Right lobe of liver (tissue), 4 donors: ENCODE measurements at regions not wholly inside any gene's neighbourhood (a gene's known extent, or its start where the extent isn't known, plus 50 kb on each side); places are given as distances from the start of the nearest gene placed in this dataset.

Experiments used
- CTCF ChIP-seq, 4 donors: fragments of 200-600 bp in 3 of 4; fragments of 450-650 bp in 1 of 4; IDR thresholded peaks; one replicate each; pipeline versions ENCODE4 v1.5.1 to v1.8.0; 2016 to 2022; ENCODE audit warnings: antibody characterized with exemption in 4 of 4, mild to moderate bottlenecking in 2 of 4
- POLR2A ChIP-seq: fragments of 450-650 bp; IDR thresholded peaks from one replicate; pipeline ENCODE4 v1.6.1; 2017; ENCODE audit warnings: antibody characterized with exemption, mild to moderate bottlenecking
- donor health status: DM: no; HTN: no; CAD: no.
- donor health status: DM: no; HTN: no; CAD: no.
- donor health status: DM: no; HTN: yes; CAD: no.

GRCh38 chr14:97408937-97409815 lies 612.0 kb downstream of the VRK1 start:
- TF ChIP-seq CTCF (IDR thresholded peaks at IDR 0.05) (no peak), POLR2A (no peak)
